Activated naive CD8-positive, alpha-beta T cell treated with anti-CD3 and anti-CD28 coated beads, Interleukin-2, amount 50 U/mL, for 16 hours (primary cell): ENCODE measurements at regions not wholly inside any gene's neighbourhood (a gene's known extent, or its start where the extent isn't known, plus 50 kb on each side); places are given as distances from the start of the nearest gene placed in this dataset.

ENCODE experiments used
- DNase-seq: peaks from one replicate; pipeline ENCODE4 v3.0.0-alpha.2; 2020; ENCODE audit warnings: low read depth, low spot score

DNA sequence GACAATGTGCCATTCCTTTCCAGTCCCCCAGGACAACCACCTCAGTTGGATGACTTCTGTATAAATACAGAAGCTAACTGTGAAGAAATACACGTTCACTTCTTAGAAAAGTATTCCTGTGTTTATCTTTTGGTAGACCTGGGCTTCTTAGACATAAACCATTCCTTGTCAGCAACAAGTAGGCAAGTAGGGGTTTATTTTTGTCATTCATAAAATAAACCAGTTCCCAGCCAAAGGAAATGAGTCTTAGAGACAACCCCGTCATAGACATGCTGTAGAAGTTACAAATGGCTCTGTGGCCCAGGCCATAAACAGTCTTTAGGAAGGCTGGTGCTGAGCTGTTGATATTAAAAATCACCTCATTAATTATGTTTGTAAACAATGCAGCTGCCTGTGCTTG, 243.2 kb downstream of the SPTSSA start:
- DNase-seq, result no peak

DNA sequence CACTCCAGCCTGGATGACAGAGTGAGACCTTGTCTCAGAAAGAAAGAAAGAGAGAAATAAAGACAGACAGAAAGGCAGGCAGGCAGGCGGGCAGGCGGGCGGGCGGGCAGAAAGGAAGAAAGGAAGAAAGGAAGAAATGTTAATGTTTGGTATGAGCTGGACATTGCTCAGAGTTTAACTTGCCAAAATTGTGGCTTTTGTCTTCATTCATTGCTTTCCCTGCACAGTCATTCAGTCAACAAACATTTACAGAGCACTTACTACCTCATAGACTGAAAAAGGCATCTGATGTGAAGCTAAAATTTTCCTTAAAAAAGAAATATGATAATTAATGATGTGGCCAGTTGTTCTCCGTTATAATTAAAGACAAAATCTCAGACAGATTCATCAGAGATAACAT, 247.1 kb downstream of the SPTSSA start:
- DNase-seq, result no peak

DNA sequence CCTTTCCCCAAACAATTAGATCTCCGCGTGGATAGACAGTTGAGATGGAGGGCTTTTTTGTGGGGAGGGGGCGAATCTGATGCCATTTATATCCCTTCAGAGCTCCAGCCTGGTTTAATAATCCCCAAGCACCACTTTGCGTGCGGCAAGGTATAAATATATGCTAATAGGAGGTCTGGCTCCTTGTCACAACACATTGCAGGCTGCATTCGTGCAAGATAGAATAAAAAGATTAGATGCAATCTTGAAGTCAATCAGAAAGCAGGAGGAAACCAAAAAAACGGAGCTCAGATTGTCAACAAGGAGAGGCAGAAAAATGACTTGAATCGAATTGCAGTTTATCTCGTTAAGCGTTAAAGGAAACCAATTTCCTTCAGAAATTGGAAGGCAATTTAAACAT, 248.7 kb downstream of the SPTSSA start:
- DNase-seq, result no peak

DNA sequence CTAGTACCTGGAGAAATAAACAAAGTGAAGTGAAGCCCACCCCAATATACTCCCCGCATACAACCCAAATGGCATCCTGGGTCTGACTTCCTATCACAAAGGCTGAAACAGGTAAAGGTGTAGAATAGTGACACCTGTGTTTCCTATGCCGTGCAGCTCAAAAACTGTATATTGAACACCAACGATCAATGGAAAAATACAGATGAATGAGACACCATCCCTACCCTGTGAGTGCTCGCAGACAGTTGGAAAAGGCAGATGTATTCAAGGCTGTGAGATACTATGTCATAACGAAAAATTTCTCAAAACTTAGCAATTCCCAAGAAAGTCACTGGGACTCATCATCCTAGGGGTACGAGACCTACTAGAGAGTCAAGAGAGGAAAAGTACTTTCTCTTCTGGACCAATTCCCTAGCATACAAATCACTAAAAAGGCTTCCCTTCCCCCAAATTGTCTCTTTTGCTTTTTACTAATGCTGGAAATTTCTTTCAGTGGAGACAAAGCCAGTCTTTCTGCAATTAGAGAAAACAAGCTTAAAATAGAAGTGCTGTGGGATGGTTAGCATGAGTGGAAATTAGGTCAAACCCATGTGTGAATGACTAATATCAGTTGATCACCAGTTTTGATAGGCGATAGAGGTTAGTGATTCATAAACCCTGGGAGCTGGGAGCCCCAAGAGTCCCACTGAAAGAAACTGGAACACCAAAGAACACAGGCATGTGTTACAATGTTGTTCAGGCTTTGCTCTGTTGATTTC, 249.7 kb downstream of the SPTSSA start:
- no peak for DNase-seq

DNA sequence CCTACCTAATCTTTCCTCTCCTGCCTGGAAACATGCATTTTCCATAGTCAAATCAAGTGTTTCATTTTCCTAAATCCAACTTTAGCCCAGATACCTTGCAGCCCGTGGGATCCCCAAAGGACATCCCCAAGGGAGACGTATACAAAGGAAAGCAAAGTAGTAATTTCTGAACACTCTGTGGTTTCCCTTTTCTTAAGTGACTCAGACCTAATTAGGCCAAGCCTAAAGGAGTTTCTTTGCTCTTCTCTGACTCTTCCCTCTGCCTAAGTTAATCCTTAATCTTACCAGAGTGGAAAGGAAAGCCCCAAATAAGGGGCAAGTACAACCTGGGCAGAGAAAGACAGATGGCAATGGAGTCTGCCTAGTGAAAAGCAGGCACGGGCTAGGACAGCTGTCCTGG, 250.3 kb downstream of the SPTSSA start:
- no peak for DNase-seq

DNA sequence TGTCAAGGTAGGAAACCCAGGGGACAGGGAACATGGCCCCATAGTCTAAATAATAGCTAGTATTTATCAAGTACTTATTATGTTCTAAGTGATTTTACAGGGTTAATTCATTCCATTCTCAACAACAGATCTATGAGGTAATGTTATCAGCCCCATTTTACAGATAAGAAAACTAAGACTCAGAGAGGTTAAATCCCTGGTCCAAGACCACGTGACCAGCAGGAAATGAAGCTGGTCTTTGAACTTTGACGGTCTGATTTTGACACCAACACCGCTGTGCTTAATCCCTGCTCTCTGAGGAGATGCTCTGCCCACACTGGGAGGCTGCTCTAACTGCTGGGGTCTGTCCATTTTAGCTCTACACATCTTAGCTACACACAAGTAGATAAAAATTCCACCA, 253.5 kb downstream of the SPTSSA start:
- DNase-seq, result no peak

DNA sequence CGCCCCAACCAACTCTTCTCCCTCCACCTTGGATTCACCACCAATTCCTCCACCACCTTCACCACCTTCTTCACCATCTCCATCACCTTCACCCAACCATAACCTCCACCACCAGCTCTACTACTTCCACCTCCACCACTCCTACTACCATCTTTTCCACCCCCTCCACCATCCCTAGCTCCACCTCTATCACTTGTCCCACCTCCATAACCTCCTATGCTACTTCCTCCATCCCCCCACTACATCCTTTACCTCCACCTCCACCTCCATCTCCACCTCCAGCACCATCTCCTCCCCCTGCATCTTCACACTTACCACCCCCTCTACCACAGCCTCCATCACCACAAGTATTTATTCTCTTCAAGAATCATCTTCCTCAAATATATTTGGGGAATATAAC, 254.9 kb upstream of the EGLN3 start:
- DNase-seq, result no peak

DNA sequence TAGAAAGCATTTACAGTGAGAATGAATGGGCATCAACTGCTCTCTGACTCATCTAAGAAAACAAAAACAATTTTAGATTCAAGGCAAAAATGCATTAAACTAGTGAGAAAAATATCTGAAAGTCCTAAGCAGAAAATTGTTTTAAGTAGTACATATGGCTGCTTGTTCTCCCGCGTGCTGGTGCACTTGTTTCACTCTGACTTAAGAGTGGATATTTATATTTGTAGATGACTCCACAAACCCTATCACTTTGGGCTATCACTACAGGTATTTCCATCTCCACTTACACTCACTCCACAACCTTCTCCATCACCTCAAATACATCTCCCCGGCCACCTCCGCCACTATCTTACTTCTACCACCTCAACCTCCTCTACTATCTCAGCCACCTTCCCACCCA, 253.9 kb upstream of the EGLN3 start:
- DNase-seq, result no peak

DNA sequence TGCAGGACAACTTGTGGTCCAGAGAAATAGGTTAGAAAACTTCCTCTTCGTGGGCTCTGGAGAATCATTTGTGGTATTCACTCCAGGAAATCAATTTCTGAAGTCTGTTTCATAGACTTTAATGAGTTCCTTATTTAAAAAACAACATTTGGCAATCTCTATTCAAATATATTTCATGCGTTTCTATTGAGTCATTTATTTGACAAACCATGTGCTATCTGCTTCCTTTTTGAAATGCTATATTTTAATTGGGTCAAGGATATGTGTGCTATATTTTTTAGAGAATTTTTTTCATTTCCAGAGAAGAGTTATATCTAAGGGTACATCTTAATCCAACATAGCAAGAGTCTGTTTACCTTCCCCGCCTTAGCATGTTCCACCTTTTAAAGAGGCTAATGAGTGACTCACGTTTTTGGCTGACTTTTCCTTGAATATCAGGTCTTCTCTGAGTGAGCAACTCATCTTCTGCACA, 252.4 kb upstream of the EGLN3 start:
- DNase-seq, result no peak

DNA sequence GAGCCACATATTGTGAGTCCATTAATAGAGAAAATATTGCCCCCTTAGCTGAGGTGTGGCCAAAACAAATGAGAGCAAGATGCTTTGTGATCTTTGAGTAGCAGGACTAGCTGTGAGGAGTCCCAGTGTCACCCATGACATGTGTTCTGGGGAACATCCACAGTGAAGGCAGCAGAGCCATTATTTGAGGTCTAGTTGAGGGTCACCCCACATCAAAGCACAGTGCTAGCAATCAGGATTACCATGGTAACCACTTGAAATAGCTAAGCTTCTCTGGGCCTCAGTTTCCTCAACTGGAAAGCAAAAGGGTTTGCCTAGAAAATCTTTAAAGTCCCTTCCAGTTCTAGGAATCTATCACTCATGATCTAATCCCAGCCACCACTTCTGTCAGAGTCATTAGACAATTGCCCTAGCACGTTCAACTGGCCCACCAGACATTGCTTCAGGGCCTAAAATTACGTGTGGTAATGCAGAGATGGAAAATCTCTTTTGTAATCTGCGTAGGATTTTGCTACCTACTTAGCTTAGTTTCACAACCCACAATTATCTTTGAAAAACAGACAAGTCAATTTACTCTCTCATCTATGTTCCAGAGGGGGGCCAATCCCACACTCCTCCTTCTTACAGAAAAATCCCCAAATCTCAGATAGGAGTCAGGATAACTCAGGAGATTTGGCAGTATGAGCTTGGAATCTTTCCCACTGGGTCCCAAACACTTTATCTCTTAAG, 251.2 kb upstream of the EGLN3 start:
- no peak for DNase-seq

DNA sequence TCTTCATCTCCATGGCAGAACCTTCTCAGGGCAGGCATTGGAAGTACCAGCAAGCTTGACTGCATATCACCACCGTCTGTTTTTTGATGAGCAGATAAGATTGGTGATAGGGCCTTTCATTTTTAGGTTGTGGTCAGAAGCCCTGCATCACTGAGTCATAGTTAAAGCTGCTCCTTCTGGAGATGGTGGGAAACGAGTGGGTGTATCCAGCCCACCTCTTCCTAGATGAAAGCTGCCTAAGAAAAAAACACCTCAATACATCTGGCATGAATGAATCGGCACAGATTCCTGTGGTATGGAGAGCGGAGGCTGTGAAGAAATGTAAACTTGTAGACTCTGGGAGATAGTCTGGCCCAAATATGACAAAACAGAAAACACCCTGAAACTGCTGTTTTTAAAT, 248.7 kb upstream of the EGLN3 start:
- no peak for DNase-seq

DNA sequence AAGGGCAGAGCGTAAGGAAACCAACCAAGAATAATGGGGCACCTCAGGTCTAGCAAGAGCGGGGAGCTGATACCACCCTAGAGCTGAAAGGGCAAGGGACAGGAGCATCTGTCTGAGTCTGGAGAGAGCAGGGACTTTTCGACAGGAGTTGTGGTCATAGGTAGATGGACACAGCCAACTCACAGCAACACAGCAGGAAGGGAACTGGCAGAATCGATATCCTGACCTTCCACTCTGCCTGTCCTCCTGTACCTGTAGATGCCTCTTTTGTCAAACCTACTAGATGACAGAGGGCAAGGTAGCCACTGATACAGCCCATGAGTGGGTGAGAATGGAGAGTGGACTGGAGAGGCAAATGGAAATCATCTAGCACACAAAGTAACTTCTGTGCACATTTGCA, 247.2 kb upstream of the EGLN3 start:
- DNase-seq, result no peak

DNA sequence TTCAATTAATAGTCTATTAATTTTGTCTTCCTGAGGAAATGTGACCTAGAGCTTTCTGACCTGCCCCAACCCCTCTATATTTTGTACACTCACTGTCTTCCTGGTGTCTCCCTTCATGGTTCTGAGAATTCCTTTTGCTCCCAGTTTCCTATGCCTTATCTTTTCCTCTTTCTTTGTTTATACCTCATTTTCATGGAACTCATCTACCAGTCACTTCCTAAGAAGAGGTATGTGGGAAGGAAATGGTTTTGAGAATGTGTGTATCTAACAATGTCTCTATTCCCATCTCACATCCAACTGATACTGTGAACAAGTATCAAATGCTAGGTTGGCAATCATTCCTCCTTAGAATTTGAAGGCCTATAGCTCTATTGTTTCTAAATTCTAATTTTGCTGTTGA, 245.1 kb upstream of the EGLN3 start:
- DNase-seq, result no peak

DNA sequence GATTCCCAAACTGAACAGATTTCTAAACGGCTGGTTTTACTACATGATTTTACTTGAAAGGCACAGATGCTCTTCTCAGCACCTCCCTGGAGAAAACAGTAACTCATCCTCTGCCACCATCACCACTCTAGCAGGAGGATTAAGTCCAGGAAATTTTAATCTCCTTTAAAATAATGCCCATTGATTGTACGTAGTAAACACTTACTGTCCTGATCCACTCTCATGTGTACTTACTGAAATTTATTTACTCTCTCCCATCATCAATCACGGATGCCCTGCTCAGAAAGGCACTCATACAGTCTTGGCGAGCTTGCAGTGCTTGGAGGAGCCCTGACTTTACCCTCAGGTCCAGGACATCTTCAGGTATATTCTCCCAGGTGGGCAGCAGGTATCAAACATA, 239.8 kb upstream of the EGLN3 start:
- DNase-seq, result no peak

DNA sequence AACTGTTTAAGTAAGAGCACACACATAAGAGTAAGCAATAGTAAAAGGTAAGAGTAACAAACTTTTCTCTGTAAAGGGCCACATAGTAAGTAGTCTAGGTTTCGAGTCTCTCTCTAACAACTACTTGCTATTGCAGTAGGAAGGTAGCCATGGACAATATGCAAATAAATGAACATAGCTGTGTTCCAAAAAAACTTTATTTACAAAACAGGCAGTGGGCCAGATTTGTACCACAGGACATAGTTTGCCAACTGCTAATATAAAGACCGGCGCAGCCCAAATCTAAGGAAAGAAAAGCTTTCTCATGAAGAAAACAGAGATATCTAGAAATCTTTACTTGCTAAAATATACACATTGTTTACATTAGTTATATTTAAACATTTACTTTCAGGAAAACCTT, 239.0 kb upstream of the EGLN3 start:
- no peak for DNase-seq

DNA sequence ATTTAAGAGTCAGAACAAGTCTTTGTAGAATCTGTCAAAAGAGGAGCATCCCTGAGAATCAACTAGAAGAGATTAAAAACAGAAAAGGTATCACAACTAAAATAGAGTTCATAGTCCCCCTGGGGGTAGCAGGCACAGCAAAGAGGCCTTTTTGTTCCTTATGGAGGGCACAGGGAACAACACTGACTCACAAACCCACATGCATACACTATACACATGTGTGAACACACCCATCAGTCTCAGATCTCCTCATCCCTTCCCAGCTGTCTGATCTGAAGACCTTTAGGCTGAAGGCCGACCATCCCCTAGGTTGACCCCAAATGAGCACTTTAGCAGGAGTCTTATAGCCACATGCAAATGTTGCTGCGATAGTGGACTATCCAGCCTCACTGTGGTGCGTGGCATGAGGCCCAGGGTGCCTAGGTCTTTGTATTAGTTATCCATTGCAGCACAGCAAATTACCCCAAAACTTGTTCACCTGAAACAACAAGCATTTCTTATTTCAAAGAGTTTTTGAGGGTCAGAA, 236.7 kb upstream of the EGLN3 start:
- DNase-seq, result no peak

DNA sequence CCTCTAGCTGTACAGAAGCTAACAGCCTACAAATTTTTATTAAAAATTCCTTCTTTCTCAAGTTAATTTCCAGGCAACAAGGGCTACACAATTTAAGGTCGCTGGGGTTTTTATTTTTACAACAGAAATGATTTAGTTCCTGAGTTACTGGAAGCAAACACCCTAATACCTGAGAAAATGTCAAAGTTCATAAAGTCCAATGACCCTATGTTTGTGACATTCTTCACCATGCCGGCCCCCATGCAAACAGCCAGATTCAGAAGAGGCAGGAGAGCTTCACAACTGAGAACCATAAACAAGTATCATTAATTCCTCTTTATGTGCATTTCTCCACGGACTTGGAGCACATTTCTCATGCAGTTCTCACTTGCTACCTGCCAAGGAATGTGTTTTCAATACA, 236.2 kb upstream of the EGLN3 start:
- DNase-seq, result no peak

DNA sequence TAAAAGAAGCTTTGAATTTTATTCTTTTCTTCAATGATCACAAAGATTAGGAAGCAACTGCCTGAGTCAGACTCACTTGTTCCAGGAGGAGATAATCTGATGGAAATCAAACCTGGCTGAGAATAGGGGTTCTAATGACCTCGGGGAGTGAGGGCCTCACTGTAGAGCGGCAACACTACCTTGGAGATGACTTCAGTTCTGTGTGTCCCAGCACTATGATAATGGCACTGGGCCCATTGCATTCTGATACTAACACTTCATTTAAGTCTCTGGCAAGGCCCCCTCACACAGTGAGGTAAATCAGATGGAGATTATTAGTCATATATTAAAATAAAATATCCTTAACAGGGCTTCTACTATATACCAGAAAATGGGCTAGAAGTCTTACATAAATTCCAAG, 233.3 kb upstream of the EGLN3 start:
- DNase-seq, result no peak

DNA sequence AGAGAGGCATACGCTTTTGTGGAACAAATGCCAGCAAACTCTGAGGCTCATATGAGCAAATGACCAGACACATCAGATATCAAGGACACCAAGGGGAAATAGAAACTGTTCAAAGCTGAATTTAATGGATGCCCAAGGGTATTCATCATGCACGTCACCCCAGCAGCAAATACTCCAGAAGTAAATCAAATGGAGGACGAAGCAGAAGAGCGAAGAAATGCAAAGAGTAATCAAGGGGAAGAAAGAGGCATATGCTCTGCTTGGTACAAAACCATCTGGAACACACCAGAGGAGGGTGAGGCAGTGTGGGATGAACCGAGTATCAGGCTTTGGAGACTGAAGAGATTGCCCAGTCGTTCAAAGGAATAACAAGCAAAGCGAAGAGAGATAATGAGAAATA, 232.6 kb upstream of the EGLN3 start:
- DNase-seq, result no peak

DNA sequence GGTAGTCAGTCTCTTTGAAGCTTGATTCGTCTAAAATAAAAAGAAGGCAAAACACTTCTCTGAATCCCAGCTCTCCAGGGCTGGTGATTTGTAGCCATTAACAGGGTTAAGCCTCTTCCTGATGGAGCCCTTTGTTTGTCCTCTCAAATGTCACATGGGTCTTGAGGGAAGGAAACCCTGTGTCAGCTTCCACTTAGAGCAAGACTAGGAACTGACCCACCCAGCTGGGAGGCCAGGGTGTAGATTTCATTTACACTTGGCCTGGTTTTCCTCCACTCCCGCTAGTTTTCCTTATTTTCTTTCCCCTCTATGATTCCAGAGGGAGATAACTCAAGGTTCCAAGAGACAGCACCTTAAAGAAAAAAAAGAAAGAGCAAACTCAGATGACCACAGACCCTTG, 230.5 kb upstream of the EGLN3 start:
- DNase-seq, result no peak

DNA sequence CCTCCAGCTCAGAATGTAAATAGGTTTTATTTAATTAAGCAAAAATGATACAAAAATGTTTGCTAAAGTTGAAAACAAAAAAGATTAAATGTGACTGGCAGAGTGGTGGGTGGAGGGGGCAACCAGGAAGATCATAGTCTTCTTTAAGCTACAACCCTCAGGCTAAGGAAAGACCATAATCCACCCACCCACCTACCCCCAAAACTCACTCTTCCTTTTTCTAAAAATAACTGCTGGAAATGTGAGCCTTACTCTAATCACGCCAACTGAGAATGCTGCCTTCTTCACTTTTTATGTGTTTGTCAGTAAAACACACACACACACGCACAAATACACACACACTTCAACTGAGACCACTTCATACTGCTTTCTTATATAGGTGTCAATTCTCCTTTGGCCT, 230.0 kb upstream of the EGLN3 start:
- no peak for DNase-seq

DNA sequence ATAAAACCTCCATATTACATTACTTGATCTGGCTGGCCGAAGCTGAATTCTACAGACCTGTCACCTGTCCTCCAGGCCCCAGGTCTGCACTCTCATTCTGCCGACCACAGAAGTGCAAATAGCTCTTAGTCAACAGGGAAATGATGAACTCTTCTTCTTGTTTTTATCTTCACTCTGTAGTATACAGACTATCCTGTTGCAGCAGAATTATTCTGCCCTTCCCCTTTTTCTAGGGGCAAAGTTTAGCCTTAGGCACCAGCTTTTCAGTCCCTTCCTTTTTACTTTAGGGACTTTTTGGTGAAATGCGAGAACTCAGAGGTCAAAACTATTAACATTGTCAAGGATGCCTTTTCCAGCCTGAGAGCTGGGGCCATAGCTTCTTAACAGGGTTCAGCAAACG, 229.6 kb upstream of the EGLN3 start:
- DNase-seq, result no peak

DNA sequence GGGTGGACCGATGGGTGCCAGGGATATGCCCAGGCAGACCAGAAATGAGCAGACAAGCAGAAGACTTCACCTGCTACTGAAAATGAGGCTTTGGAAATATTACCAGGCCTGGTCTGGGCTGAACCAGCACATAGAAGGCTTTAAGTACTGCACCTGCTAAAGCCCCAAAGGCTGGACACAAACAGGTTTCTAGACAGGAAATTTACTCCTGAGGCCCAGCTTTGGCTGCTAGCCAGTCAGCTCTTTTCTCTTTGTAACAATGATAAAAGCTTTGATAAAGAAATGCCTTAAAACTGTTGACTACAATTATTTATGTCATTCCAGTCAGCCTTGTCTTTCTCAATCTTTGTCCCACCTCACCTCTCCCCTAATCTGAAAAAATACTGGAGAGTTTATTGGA, 228.9 kb upstream of the EGLN3 start:
- DNase-seq, result no peak
